ENCODE measurements at regions not wholly inside any gene's neighbourhood (a gene's known extent, or its start where the extent isn't known, plus 50 kb on each side); places are given as distances from the start of the nearest gene placed in this dataset.
A peak's percentile ranks its signal among the peaks of the same experiment; 100 is the strongest.

GRCh38 chr17:77546772-77547241 lies 406.0 kb downstream of the SEC14L1 start:
- peaks cover 0 to 2% (median 0%) of the 10 kb centered on the region in 4 experiments; a peak in 1 of 7 replicates for H3K27me3 ChIP-seq (replicated peaks in 1 of 4; ENCODE audit: control insufficient read depth in 3 of 4, extremely low read depth in 1 of 4, insufficient read depth in 3 of 4, low read length in 3 of 4)
- H3K14ac ChIP-seq (ENCODE audit: insufficient read length), result no peak overlapping the region
- no peak overlapping the region for H3K9ac ChIP-seq (replicated peaks in 1 of 4; ENCODE audit: extremely low read depth in 1 of 4, low read depth in 3 of 4, low read length in 3 of 4)
- H3K4me3 ChIP-seq (ENCODE audit: extremely low read depth in 1 of 4, insufficient read depth in 2 of 4, low read depth in 3 of 4, low read length in 4 of 4), result peak overlapping the region in 1 of 4 experiments; percentile 41; a peak in 1 of 8 replicates
- peak; percentile 54 to 55 for DNase-seq (ENCODE audit: low read depth in 1 of 2, low spot score in 2 of 2)
- no peak overlapping the region for H3K23ac ChIP-seq (ENCODE audit: insufficient read length)
- WGBS, 2 experiments (ENCODE audit: extremely low coverage in 1 of 2, insufficient coverage in 1 of 2, insufficient read length in 1 of 2, insufficient replicate concordance in 2 of 2, low coverage in 1 of 2, low lambda C conversion rate in 2 of 2, missing lambda C conversion rate in 1 of 2), result 59% methylated on average over 8 of the region's 13 CpGs; no CpG with 5 or more reads in 1 of the 2 experiments
- H2BK15ac ChIP-seq (ENCODE audit: low read length), result 0 out of 2 replicates have a peak overlapping the region, but pooled peaks have one; percentile 72
- H3K36me3 ChIP-seq (ENCODE audit: control insufficient read depth in 2 of 4, insufficient read depth in 4 of 4, low read length in 3 of 4), result no peaks in the 10 kb centered on the region
- H2AK5ac ChIP-seq (ENCODE audit: low read depth, low read length), result no peak overlapping the region
- no peaks in the 10 kb centered on the region for H3K79me2 ChIP-seq (ENCODE audit: control insufficient read depth in 1 of 2, insufficient read depth in 2 of 2, low read length in 2 of 2)
- H4K20me1 ChIP-seq (replicated peaks in 1 of 2; ENCODE audit: control insufficient read depth in 1 of 2, insufficient read depth in 2 of 2, low read length in 2 of 2), result no peaks in the 10 kb centered on the region
- H3K79me1 ChIP-seq (ENCODE audit: low read depth, low read length), result no peaks in the 10 kb centered on the region
- H3K27ac ChIP-seq (ENCODE audit: low read depth, low read length), result no peak overlapping the region
- ChIA-PET CTCF (ENCODE audit: partially characterized antibody) (interaction anchor here (0.6 to 3.0 kb wide), 19 partner anchors 9 to 467 kb away, joined by 3 to 9 read pairs (median 3); no protein-coding TSS in a partner anchor), POLR2A (ENCODE audit: partially characterized antibody) (interaction anchor here (0.9 to 1.0 kb wide), 2 partner anchors 15 to 151 kb away, joined by 3 read pairs; no protein-coding TSS in a partner anchor)
- peaks cover 2 to 17% (median 12%) of the 10 kb centered on the region in 4 experiments for H3K4me1 ChIP-seq (replicated peaks in 1 of 4; ENCODE audit: control insufficient read depth in 3 of 4, insufficient read depth in 4 of 4, low read length in 3 of 4)
- TF ChIP-seq HDAC2 (IDR thresholded peaks at IDR 0.05; ENCODE audit: borderline replicate concordance in 1 of 2, low read depth in 2 of 2, low read length in 2 of 2), result 0 out of 4 replicates have a peak, but pooled peaks of 1 of the 2 experiments have one; percentile 29
- no peak for TF ChIP-seq RNF2 (IDR thresholded peaks at IDR 0.05; ENCODE audit: borderline replicate concordance, low read depth, low read length, missing control alignments, poor library complexity, severe bottlenecking)
- no peak for TF ChIP-seq CREB1 (IDR thresholded peaks at IDR 0.05)
- TF ChIP-seq CHD2 (IDR thresholded peaks at IDR 0.05; ENCODE audit: low read length), result 0 out of 2 replicates have a peak, but pooled peaks have one; percentile 20
- TF ChIP-seq CTCF (IDR thresholded peaks at IDR 0.05; ENCODE audit: control extremely low read depth in 1 of 3, insufficient read depth in 1 of 3, low read depth in 1 of 3, low read length in 3 of 3), result peak in 2 of 3 experiments; percentile 13 to 36; a peak in 3 of 4 replicates
- peak; percentile 13; the same call in 1 of the 2 replicates for TF ChIP-seq BACH1 (IDR thresholded peaks at IDR 0.05; ENCODE audit: low read length)
- peak; percentile 8 to 22; a peak in 1 of 4 replicates for TF ChIP-seq RAD21 (IDR thresholded peaks at IDR 0.05 in 1 of 2, conservative IDR thresholded peaks at IDR 0.05 in 1 of 2; ENCODE audit: low read depth in 2 of 2, low read length in 2 of 2)
- no peak for TF ChIP-seq SIN3A (conservative IDR thresholded peaks at IDR 0.05 in 1 of 2, IDR thresholded peaks at IDR 0.05 in 1 of 2; ENCODE audit: low read depth in 1 of 2, low read length in 2 of 2)
- peak overlapping the region; percentile 0 for H4K5ac ChIP-seq (ENCODE audit: insufficient read length, low read depth, low read length)
- peak overlapping the region; percentile 83 for H3K18ac ChIP-seq (ENCODE audit: extremely low read depth, low read length)
- peak overlapping the region; percentile 39; the same call in 1 of the 2 replicates for H2BK12ac ChIP-seq (ENCODE audit: low read depth, low read length)
- H2BK5ac ChIP-seq (ENCODE audit: low read depth, low read length), result no peak overlapping the region; the same call in 1 of the 2 replicates
- peak overlapping the region; percentile 38 for H4K91ac ChIP-seq (replicated peaks; ENCODE audit: insufficient read length, low read length)
- no peaks in the 10 kb centered on the region for H3K9me3 ChIP-seq (ENCODE audit: insufficient read depth in 2 of 2, low read depth in 1 of 2, low read length in 1 of 2)
- no peak overlapping the region for H3K4ac ChIP-seq (replicated peaks; ENCODE audit: insufficient read length, low read depth, low read length)
- peak overlapping the region; percentile 35 to 61; a peak in 3 of 4 replicates for H3K4me2 ChIP-seq (ENCODE audit: insufficient read depth in 1 of 2, low read depth in 2 of 2, low read length in 2 of 2)
- FAIRE-seq, result no peak
- no peak overlapping the region for H4K8ac ChIP-seq (ENCODE audit: extremely low read depth, insufficient read depth, low read length)
- H3K23me2 ChIP-seq (ENCODE audit: low read depth, low read length), result no peaks in the 10 kb centered on the region
- no peak overlapping the region for H2BK20ac ChIP-seq (ENCODE audit: low read length)
- H3K56ac ChIP-seq (replicated peaks; ENCODE audit: insufficient read length, low read depth, low read length), result no peak overlapping the region
- H2AFZ ChIP-seq (ENCODE audit: low read length), result no peak overlapping the region; the same call in 1 of the 2 replicates
- H2BK120ac ChIP-seq (replicated peaks; ENCODE audit: low read depth, low read length), result peak overlapping the region; percentile 56
